ENCODE measurements at regions not wholly inside any gene's neighbourhood (a gene's known extent, or its start where the extent isn't known, plus 50 kb on each side); places are given as distances from the start of the nearest gene placed in this dataset.

GRCh38 chr10:32125023-32125422 lies 68.8 kb upstream of the KIF5B start:
- TF ChIP-seq POLR2A (IDR thresholded peaks at IDR 0.05; ENCODE audit: borderline replicate concordance, extremely low read depth, insufficient read depth, insufficient read length) = no peak
- TF ChIP-seq CEBPB (IDR thresholded peaks at IDR 0.05; ENCODE audit: low read depth) = no peak
